Right lobe of liver (tissue), 6 donors: ENCODE measurements at regions not wholly inside any gene's neighbourhood (a gene's known extent, or its start where the extent isn't known, plus 50 kb on each side); places are given as distances from the start of the nearest gene placed in this dataset.

Source experiments
- ATAC-seq, 4 donors: fragments of 200-7000 bp; cut with Tn5 transposase; one replicate each; pipeline ENCODE4 v1.9.1; 2020; ENCODE audit warnings: mild to moderate bottlenecking in 4 of 4, moderate library complexity in 4 of 4
- DNase-seq, 3 donors: peaks; one replicate each; pipeline ENCODE4 v3.0.0-alpha.2; 2020
- H3K27ac ChIP-seq, 3 donors: fragments of 200-600 bp; one replicate each; pipeline ENCODE4 v1.8.0; 2022
- H3K27me3 ChIP-seq, 2 donors: fragments of 200-600 bp; one replicate each; pipeline ENCODE4 v1.8.0; 2022
- H3K36me3 ChIP-seq, 4 donors: fragments of 200-600 bp; sonication (generic) in 1 of 4; one replicate each; pipeline versions ENCODE4 v1.5.1 to v1.8.0; 2017 to 2022; ENCODE audit warnings: control low read depth in 1 of 4
- H3K4me1 ChIP-seq, 4 donors: fragments of 200-600 bp; sonication (generic) in 1 of 4; one replicate each; pipeline versions ENCODE4 v1.5.1 to v1.8.0; 2017 to 2022; ENCODE audit warnings: control low read depth in 1 of 4
- H3K4me3 ChIP-seq, 3 donors: fragments of 200-600 bp; one replicate each; pipeline ENCODE4 v1.8.0; 2022
- H3K9me3 ChIP-seq, 4 donors: fragments of 200-600 bp; sonication (generic) in 1 of 4; one replicate each; pipeline versions ENCODE4 v1.5.1 to v1.8.0; 2017 to 2022; ENCODE audit warnings: control low read depth in 1 of 4
- CTCF ChIP-seq, 4 donors: fragments of 200-600 bp in 3 of 4; fragments of 450-650 bp in 1 of 4; IDR thresholded peaks; one replicate each; pipeline versions ENCODE4 v1.5.1 to v1.8.0; 2016 to 2022; ENCODE audit warnings: antibody characterized with exemption in 4 of 4, mild to moderate bottlenecking in 2 of 4
- POLR2A ChIP-seq: fragments of 450-650 bp; IDR thresholded peaks from one replicate; pipeline ENCODE4 v1.6.1; 2017; ENCODE audit warnings: antibody characterized with exemption, mild to moderate bottlenecking
- WGBS: methylation state at CpG from one replicate; pipeline ENCODE4 v1.1.6; 2018; ENCODE audit warnings: low coverage, low lambda C conversion rate; ENCODE audit not compliant: insufficient coverage; ENCODE audit errors: missing lambda C conversion rate; 5-methylcytosine and 5-hydroxymethylcytosine counted together
- intact Hi-C, 2 donors: fragments of 100-400 bp; cut with DNase I; formaldehyde crosslinking; loops; one replicate each; pipeline versions ENCODE4 v1.11.2 to v1.14.1; 2022
- donor health status: DM: no; HTN: yes; CAD: no.
- donor health status: DM: no; HTN: no; CAD: no.
- donor health status: DM: no; HTN: no; CAD: no.
- donor health status: DM: no; HTN: yes; CAD: no.
- donor health status: DM: no; HTN: yes; CAD: no.

DNA sequence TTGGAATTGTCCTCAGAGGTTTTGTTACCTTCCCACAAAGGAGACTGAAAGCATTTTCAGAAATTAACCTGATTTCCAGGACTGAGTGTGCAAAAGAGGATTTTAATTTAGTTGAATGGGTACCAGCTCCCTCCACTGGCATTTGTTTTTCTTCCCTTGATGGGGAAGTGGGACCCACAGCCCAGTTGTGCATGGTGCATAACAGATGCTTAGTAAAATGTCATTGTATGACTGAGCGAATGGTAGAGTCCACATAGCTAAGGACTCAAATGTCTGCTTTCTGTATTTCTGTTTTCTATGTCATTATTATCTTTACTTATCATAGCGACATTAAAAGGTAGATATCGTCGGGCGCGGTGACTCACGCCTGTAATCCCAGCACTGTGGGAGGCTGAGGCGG lies 75.5 kb upstream of the RAPH1 start:
- H3K4me1 ChIP-seq = peaks cover 0 to 10% (median 1%) of the 10 kb centered on the region in 4 donors
- intact Hi-C loops = no loop called here
- H3K9me3 ChIP-seq = no peaks in the 10 kb centered on the region
- no peak for ATAC-seq
- DNase-seq = no peak
- no peak overlapping the region for H3K27ac ChIP-seq
- H3K4me3 ChIP-seq = no peak overlapping the region
- TF ChIP-seq POLR2A = no peak
- H3K27me3 ChIP-seq = no peaks in the 10 kb centered on the region
- no peaks in the 10 kb centered on the region for H3K36me3 ChIP-seq
- WGBS = 87% methylated on average over 8 of the region's 8 CpGs

- intact Hi-C loops = no loop called here
- 44% methylated on average over 4 of the region's 4 CpGs for WGBS
- no peaks in the 10 kb centered on the region for H3K36me3 ChIP-seq
- H3K27ac ChIP-seq = no peak overlapping the region
- no peak for DNase-seq
- TF ChIP-seq CTCF (IDR thresholded peaks at IDR 0.05) (no peak), POLR2A (no peak)
- H3K9me3 ChIP-seq = no peaks in the 10 kb centered on the region
- ATAC-seq = peak in 1 of 4 donors; percentile 23
- H3K4me3 ChIP-seq = no peak overlapping the region
- no peaks in the 10 kb centered on the region for H3K4me1 ChIP-seq
- no peaks in the 10 kb centered on the region for H3K27me3 ChIP-seq
Observed at GRCh38 chr2:203612246-203612645, 77.1 kb upstream of the RAPH1 start.

DNA sequence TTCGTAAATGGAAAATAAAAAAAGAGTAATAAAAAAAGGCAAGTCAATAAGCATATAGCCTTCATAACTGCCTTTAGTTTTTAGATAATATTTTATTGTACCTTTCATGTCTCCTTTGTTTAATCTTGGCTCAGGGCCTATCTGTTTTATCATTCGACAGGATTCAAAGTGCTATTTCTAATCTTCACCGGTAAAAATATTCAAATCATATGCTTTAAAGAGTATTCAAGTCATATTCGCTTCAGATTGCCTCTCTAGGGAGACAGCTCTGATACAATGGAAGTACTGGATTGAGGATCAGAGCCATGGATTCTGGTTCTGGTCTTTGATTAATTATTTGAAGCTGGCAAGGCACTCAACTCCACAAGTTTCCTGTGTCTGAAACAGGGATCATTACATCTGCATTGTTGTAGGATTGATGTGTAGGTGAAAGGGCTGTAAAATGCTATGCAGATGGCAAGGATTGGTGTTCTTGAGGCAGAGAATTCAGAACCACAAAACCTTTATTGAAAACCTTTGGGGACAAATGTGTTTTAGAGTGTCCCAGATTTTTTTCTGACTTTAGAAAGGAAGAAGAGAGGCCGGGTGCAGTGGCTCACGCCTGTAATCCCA lies 84.3 kb upstream of the RAPH1 start:
- no peaks in the 10 kb centered on the region for H3K27me3 ChIP-seq
- no peak overlapping the region for H3K4me3 ChIP-seq
- H3K9me3 ChIP-seq = no peaks in the 10 kb centered on the region
- ATAC-seq = no peak
- H3K4me1 ChIP-seq = no peaks in the 10 kb centered on the region
- intact Hi-C loops = no loop called here
- WGBS = 57% methylated on average over 6 of the region's 6 CpGs
- no peak overlapping the region for H3K27ac ChIP-seq
- DNase-seq = no peak
- no peaks in the 10 kb centered on the region for H3K36me3 ChIP-seq
- TF ChIP-seq CTCF (IDR thresholded peaks at IDR 0.05) (no peak), POLR2A (no peak)

DNA sequence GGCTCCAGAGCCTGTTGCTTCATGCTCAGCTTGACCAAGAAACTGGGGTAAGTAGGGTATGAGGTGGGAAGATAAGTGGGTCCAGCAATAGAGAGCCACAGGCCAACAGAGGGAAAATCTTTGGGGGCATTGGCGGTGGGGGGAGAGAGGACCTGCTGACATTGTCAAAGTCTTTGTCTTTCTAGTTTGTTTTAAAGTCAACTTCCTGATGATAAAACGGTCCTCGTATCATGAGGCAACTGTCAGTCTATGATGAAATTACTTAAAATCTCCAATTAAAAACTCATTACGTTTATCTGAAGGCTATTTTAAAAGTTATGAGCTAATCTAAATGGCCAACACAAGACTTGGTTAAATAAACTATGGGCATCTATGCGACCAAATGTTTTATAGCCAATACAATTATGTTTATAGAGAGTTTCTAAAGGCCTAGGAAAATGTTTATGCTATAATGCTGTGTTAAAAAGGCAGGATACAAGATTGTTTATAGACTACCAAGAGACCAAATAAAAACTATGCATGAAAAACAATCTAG lies 84.4 kb upstream of the CD28 start:
- no peaks in the 10 kb centered on the region for H3K27me3 ChIP-seq
- peaks cover 0 to 16% (median 2%) of the 10 kb centered on the region in 4 donors for H3K4me1 ChIP-seq
- DNase-seq (no peak), ATAC-seq (no peak)
- TF ChIP-seq CTCF (IDR thresholded peaks at IDR 0.05) (no peak), POLR2A (no peak)
- no peaks in the 10 kb centered on the region for H3K36me3 ChIP-seq
- H3K27ac ChIP-seq = no peak overlapping the region
- WGBS = 69% methylated on average over 5 of the region's 5 CpGs
- intact Hi-C loops = no loop called here
- no peaks in the 10 kb centered on the region for H3K9me3 ChIP-seq
- H3K4me3 ChIP-seq = no peak overlapping the region

DNA sequence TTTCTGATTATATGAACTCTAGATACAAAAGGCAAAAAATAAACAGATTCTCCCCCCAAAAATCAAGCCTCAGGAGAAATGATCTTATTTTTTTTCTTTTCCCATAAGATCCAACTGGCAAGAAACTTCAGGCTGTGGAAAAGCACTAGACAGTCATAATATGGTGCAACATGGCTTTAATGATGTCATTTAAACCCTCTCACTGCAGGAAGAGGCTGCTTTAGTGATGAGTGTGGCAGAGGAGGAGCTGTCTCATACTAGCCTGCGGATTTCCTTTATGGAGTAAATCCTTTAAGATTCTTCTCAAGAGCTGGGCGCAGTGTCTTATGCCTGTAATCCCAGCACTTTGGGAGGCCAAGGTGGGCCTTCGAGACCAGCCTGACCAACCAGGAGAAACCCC lies 83.3 kb upstream of the CD28 start:
- Histone ChIP-seq H3K36me3 (no peaks in the 10 kb centered on the region), H3K4me3 (no peak overlapping the region), H3K27ac (no peak overlapping the region), H3K4me1 (peaks cover 0 to 26% (median 6%) of the 10 kb centered on the region in 4 donors), H3K9me3 (no peaks in the 10 kb centered on the region), H3K27me3 (no peaks in the 10 kb centered on the region)
- DNase-seq (no peak), ATAC-seq (peak in 1 of 4 donors; percentile 54)
- intact Hi-C loops = no loop called here
- no peak for TF ChIP-seq POLR2A
- TF ChIP-seq CTCF (IDR thresholded peaks at IDR 0.05) = no peak
- 100% methylated on average over 2 of the region's 3 CpGs for WGBS
